H1 (cell line): ENCODE measurements at regions not wholly inside any gene's neighbourhood (a gene's known extent, or its start where the extent isn't known, plus 50 kb on each side); places are given as distances from the start of the nearest gene placed in this dataset.

ENCODE experiments used
- CTCF ChIA-PET: fragments of 300-600 bp; sonication (Branson Sonifier 250); formaldehyde crosslinking; loops from one replicate; lab custom pipeline; 2021; ENCODE audit not compliant: partially characterized antibody; lab: Charles Lee
- POLR2A ChIA-PET: fragments of 300-600 bp; sonication (Branson Sonifier 250); formaldehyde crosslinking; loops from one replicate; lab custom pipeline; 2021; ENCODE audit warnings: inconsistent platforms; ENCODE audit not compliant: partially characterized antibody; lab: Charles Lee
- DNase-seq, 2 experiments: peaks; one replicate each; pipeline versions ENCODE4 v3.0.0 to v3.0.0-alpha.2; 2010 to 2022; ENCODE audit warnings: low spot score in 2 of 2, low read depth in 1 of 2, mixed read lengths in 1 of 2
- FAIRE-seq: peaks from 2 replicates; lab custom pipeline; 2011; peaks lifted over from hg19 to GRCh38; lab: Jason Lieb, UNC
- H2AFZ ChIP-seq: 2 replicates; pipeline ENCODE4 v1.8.1; 2012; ENCODE audit warnings: low read length, inconsistent platforms
- H2AK5ac ChIP-seq: 2 replicates; pipeline ENCODE4 v1.6.1; 2013; ENCODE audit warnings: low read depth, low read length
- H2BK120ac ChIP-seq: replicated peaks from 2 replicates; pipeline ENCODE3; 2013; ENCODE audit warnings: low read depth, low read length, inconsistent platforms
- H2BK12ac ChIP-seq: 2 replicates; pipeline ENCODE4 v1.6.1; 2013; ENCODE audit warnings: low read depth, low read length
- H2BK15ac ChIP-seq: 2 replicates; pipeline ENCODE4 v1.6.1; 2013; ENCODE audit warnings: low read length
- H2BK20ac ChIP-seq: 2 replicates; pipeline ENCODE4 v1.6.1; 2013; ENCODE audit warnings: low read length
- H2BK5ac ChIP-seq: 2 replicates; pipeline ENCODE4 v1.6.1; 2013; ENCODE audit warnings: low read depth, low read length
- H3K14ac ChIP-seq: 2 replicates; pipeline ENCODE4 v1.6.1; 2013; ENCODE audit warnings: inconsistent platforms; ENCODE audit not compliant: insufficient read length
- H3K18ac ChIP-seq: 2 replicates; pipeline ENCODE4 v1.6.1; 2013; ENCODE audit warnings: low read length; ENCODE audit errors: extremely low read depth
- H3K23ac ChIP-seq: 2 replicates; pipeline ENCODE4 v1.6.1; 2013; ENCODE audit warnings: inconsistent platforms; ENCODE audit not compliant: insufficient read length
- H3K23me2 ChIP-seq: 2 replicates; pipeline ENCODE4 v1.6.1; 2013; ENCODE audit warnings: low read depth, low read length
- H3K27ac ChIP-seq: 2 replicates; pipeline ENCODE4 v1.6.1; 2011; ENCODE audit warnings: low read depth, low read length, inconsistent platforms
- H3K27me3 ChIP-seq, 4 experiments: replicated peaks in 1 of 4; 1 replicate in 1 of 4; 2 replicates in 3 of 4; pipeline versions ENCODE4 v1.6.1 to v1.8.1; 2011 to 2013; ENCODE audit warnings: low read length in 3 of 4, mild to moderate bottlenecking in 3 of 4, inconsistent platforms in 2 of 4, mixed read lengths in 2 of 4, moderate library complexity in 1 of 4; ENCODE audit not compliant: control insufficient read depth in 3 of 4, insufficient read depth in 3 of 4; ENCODE audit errors: extremely low read depth in 1 of 4
- H3K36me3 ChIP-seq, 4 experiments: 2 replicates each; pipeline versions ENCODE4 v1.6.1 to v1.8.1; 2011 to 2013; ENCODE audit warnings: mild to moderate bottlenecking in 4 of 4, low read length in 3 of 4, moderate library complexity in 2 of 4, control low read depth in 1 of 4, inconsistent platforms in 1 of 4; ENCODE audit not compliant: insufficient read depth in 4 of 4, control insufficient read depth in 2 of 4
- H3K4ac ChIP-seq: replicated peaks from 2 replicates; pipeline ENCODE3; 2013; ENCODE audit warnings: low read length, low read depth, mixed read lengths, inconsistent platforms; ENCODE audit not compliant: insufficient read length
- H3K4me1 ChIP-seq, 4 experiments: replicated peaks in 1 of 4; 1 replicate in 1 of 4; 2 replicates in 3 of 4; pipeline versions ENCODE4 v1.6.1 to v1.8.1; 2011 to 2013; ENCODE audit warnings: low read length in 3 of 4, inconsistent platforms in 2 of 4, mixed read lengths in 1 of 4; ENCODE audit not compliant: insufficient read depth in 4 of 4, control insufficient read depth in 3 of 4
- H3K4me2 ChIP-seq, 2 experiments: 2 replicates each; pipeline versions ENCODE4 v1.6.1 to v1.8.1; 2011 to 2013; ENCODE audit warnings: low read depth in 2 of 2, low read length in 2 of 2, control low read depth in 1 of 2, inconsistent platforms in 1 of 2, mild to moderate bottlenecking in 1 of 2; ENCODE audit not compliant: insufficient read depth in 1 of 2
- H3K4me3 ChIP-seq, 4 experiments: fragments of 200-600, 300-600 bp in 1 of 4; sonication (generic), shearing (Covaris generic), sonication (Bioruptor Twin) in 1 of 4; 2 replicates each; pipeline versions ENCODE4 v1.5.1 to v1.8.1; 2011 to 2016; ENCODE audit warnings: low read length in 4 of 4, low read depth in 3 of 4, control low read depth in 2 of 4, inconsistent platforms in 2 of 4, mild to moderate bottlenecking in 2 of 4, mixed read lengths in 1 of 4, moderate library complexity in 1 of 4; ENCODE audit not compliant: insufficient read depth in 2 of 4; ENCODE audit errors: extremely low read depth in 1 of 4
- H3K56ac ChIP-seq: replicated peaks from 2 replicates; pipeline ENCODE3; 2013; ENCODE audit warnings: low read depth, mild to moderate bottlenecking, mixed read lengths, low read length, inconsistent platforms; ENCODE audit not compliant: insufficient read length
- H3K79me1 ChIP-seq: 2 replicates; pipeline ENCODE4 v1.6.1; 2013; ENCODE audit warnings: low read depth, low read length, control low read depth
- H3K79me2 ChIP-seq, 2 experiments: 2 replicates each; pipeline versions ENCODE4 v1.6.1 to v1.8.1; 2012 to 2013; ENCODE audit warnings: low read length in 2 of 2, mild to moderate bottlenecking in 2 of 2, inconsistent platforms in 1 of 2; ENCODE audit not compliant: insufficient read depth in 2 of 2, control insufficient read depth in 1 of 2
- H3K9ac ChIP-seq, 4 experiments: replicated peaks in 1 of 4; 1 replicate in 1 of 4; 2 replicates in 3 of 4; pipeline versions ENCODE4 v1.6.1 to v1.8.1; 2011 to 2013; ENCODE audit warnings: low read depth in 3 of 4, low read length in 3 of 4, control low read depth in 2 of 4, mild to moderate bottlenecking in 2 of 4, moderate library complexity in 2 of 4, inconsistent platforms in 1 of 4; ENCODE audit errors: extremely low read depth in 1 of 4
- H3K9me3 ChIP-seq, 2 experiments: 2 replicates each; pipeline versions ENCODE4 v1.6.1 to v1.8.1; 2012 to 2013; ENCODE audit warnings: mild to moderate bottlenecking in 2 of 2, moderate library complexity in 2 of 2, control low read depth in 1 of 2, inconsistent platforms in 1 of 2, low read depth in 1 of 2, low read length in 1 of 2, mixed read lengths in 1 of 2; ENCODE audit not compliant: insufficient read depth in 2 of 2
- H4K20me1 ChIP-seq, 2 experiments: replicated peaks in 1 of 2; 2 replicates each; pipeline versions ENCODE3 to v1.8.1; 2011 to 2013; ENCODE audit warnings: inconsistent platforms in 2 of 2, low read length in 2 of 2, mild to moderate bottlenecking in 1 of 2; ENCODE audit not compliant: insufficient read depth in 2 of 2, control insufficient read depth in 1 of 2
- H4K5ac ChIP-seq: 2 replicates; pipeline ENCODE4 v1.6.1; 2013; ENCODE audit warnings: low read length, low read depth, mixed read lengths, inconsistent platforms; ENCODE audit not compliant: insufficient read length
- H4K8ac ChIP-seq: 2 replicates; pipeline ENCODE4 v1.8.0; 2013; ENCODE audit warnings: mild to moderate bottlenecking, moderate library complexity, low read length, inconsistent platforms; ENCODE audit not compliant: insufficient read depth; ENCODE audit errors: extremely low read depth
- H4K91ac ChIP-seq: replicated peaks from 2 replicates; pipeline ENCODE3; 2013; ENCODE audit warnings: low read length, mixed read lengths, inconsistent platforms; ENCODE audit not compliant: insufficient read length
- BACH1 ChIP-seq: IDR thresholded peaks from 2 replicates; pipeline ENCODE4 v1.6.1; 2012; ENCODE audit warnings: low read length, improper control_type of control experiment
- BRCA1 ChIP-seq: IDR thresholded peaks from 2 replicates; pipeline ENCODE4 v1.6.1; 2012; ENCODE audit warnings: low read depth, low read length, improper control_type of control experiment
- CEBPB ChIP-seq: IDR thresholded peaks from 2 replicates; pipeline ENCODE4 v1.6.1; 2012; ENCODE audit warnings: low read depth, low read length
- CHD1 ChIP-seq: IDR thresholded peaks from 2 replicates; pipeline ENCODE4 v1.6.1; 2012; ENCODE audit warnings: low read depth, low read length, improper control_type of control experiment
- CHD2 ChIP-seq: IDR thresholded peaks from 2 replicates; pipeline ENCODE4 v1.6.1; 2012; ENCODE audit warnings: low read length, improper control_type of control experiment
- CREB1 ChIP-seq: IDR thresholded peaks from 2 replicates; pipeline ENCODE4 v1.6.1; 2012; ENCODE audit warnings: inconsistent platforms
- EP300 ChIP-seq, 2 experiments: IDR thresholded peaks; 1 replicate in 1 of 2; 2 replicates in 1 of 2; pipeline ENCODE4 v1.6.1; 2011 to 2012; ENCODE audit warnings: low read depth in 2 of 2, low read length in 2 of 2, mild to moderate bottlenecking in 2 of 2, borderline replicate concordance in 1 of 2, inconsistent platforms in 1 of 2, moderate library complexity in 1 of 2
- HDAC2 ChIP-seq, 2 experiments: fragments of 300-600 bp in 1 of 2; sonication (generic) in 1 of 2; IDR thresholded peaks; 2 replicates each; pipeline ENCODE4 v1.6.1; 2011 to 2012; ENCODE audit warnings: low read depth in 2 of 2, low read length in 2 of 2, mild to moderate bottlenecking in 2 of 2, moderate library complexity in 2 of 2, borderline replicate concordance in 1 of 2, inconsistent platforms in 1 of 2
- JUN ChIP-seq: IDR thresholded peaks from 2 replicates; pipeline ENCODE4 v1.6.1; 2011; ENCODE audit warnings: low read depth, mild to moderate bottlenecking, improper control_type of control experiment, low read length
- POLR2AphosphoS5 ChIP-seq: IDR thresholded peaks from 2 replicates; pipeline ENCODE4 v1.6.1; 2011; ENCODE audit warnings: low read depth, low read length
- POU5F1 ChIP-seq: IDR thresholded peaks from 2 replicates; pipeline ENCODE4 v1.6.1; 2011; ENCODE audit warnings: low read depth, mild to moderate bottlenecking, low read length, moderate library complexity
- SIRT6 ChIP-seq: IDR thresholded peaks from one replicate; pipeline ENCODE4 v1.7.1; 2012; ENCODE audit warnings: low read length, inconsistent platforms
- SIX5 ChIP-seq: IDR thresholded peaks from 2 replicates; pipeline ENCODE4 v1.6.1; 2011; ENCODE audit warnings: mild to moderate bottlenecking, low read depth, low read length
- TAF7 ChIP-seq: optimal IDR thresholded peaks from 2 replicates; pipeline ENCODE3; 2011; ENCODE audit warnings: low read depth, mild to moderate bottlenecking, inconsistent platforms, low read length, moderate library complexity, borderline replicate concordance
- YY1 ChIP-seq: IDR thresholded peaks from 2 replicates; pipeline ENCODE4 v1.6.1; 2011; ENCODE audit warnings: low read depth, mild to moderate bottlenecking, low read length
- WGBS, 2 experiments: shearing (Covaris generic) in 1 of 2; methylation state at CpG; one replicate each; pipeline versions ENCODE4 v1.1.6 to v1.1.7; 2013 to 2015; ENCODE audit warnings: low lambda C conversion rate in 2 of 2, mixed read lengths in 2 of 2, inconsistent platforms in 1 of 2, low coverage in 1 of 2, missing lambda C conversion rate in 1 of 2; ENCODE audit not compliant: insufficient replicate concordance in 2 of 2, insufficient coverage in 1 of 2, insufficient read length in 1 of 2; ENCODE audit errors: extremely low coverage in 1 of 2, missing lambda C conversion rate in 1 of 2; 5-methylcytosine and 5-hydroxymethylcytosine counted together
- TF ChIP-seq, protein P1 (sequence below): IDR thresholded peaks from 2 replicates; pipeline ENCODE4 v1.6.1; 2011; ENCODE audit warnings: low read depth, mild to moderate bottlenecking, low read length; ENCODE audit not compliant: insufficient read depth

DNA sequence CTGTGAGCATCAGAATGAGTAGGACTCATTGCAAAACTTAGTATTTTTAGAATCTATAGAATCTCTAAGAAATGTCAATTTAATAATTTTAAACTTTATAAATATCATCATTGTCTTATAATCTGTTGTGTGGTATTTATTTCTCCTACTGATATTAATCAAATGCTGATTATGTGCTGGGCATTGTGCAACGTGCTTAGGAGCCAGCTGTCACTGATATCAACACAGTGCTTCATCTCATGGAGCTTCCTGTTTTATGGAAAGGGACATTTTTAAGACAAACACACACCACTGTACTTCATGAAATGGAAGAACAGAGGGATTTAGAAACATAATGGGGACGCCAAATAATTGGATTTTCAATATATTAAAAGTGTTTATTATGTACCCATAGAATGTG is 737.9 kb upstream of the TMPRSS15 start:
- Histone ChIP-seq H4K20me1 (no peaks in the 10 kb centered on the region), H3K18ac (no peak overlapping the region), H3K56ac (no peak overlapping the region), H3K36me3 (no peaks in the 10 kb centered on the region), H2AFZ (no peak overlapping the region), H3K79me2 (no peaks in the 10 kb centered on the region), H2BK120ac (no peak overlapping the region), H3K23me2 (no peaks in the 10 kb centered on the region), H3K23ac (no peak overlapping the region), H3K4me1 (no peaks in the 10 kb centered on the region), H4K91ac (no peak overlapping the region), H4K5ac (no peak overlapping the region), H2AK5ac (no peak overlapping the region), H3K14ac (no peak overlapping the region), H3K9me3 (no peaks in the 10 kb centered on the region), H3K79me1 (no peaks in the 10 kb centered on the region), H3K4me2 (no peak overlapping the region), H3K27ac (no peak overlapping the region), H3K27me3 (no peaks in the 10 kb centered on the region), H4K8ac (no peak overlapping the region), H2BK12ac (no peak overlapping the region), H3K9ac (no peak overlapping the region), H3K4ac (no peak overlapping the region), H2BK15ac (no peak overlapping the region), H2BK20ac (no peak overlapping the region), H2BK5ac (no peak overlapping the region), H3K4me3 (no peak overlapping the region)
- WGBS, 2 experiments, result 92% methylated on average over 2 of the region's 2 CpGs; no CpG with 5 or more reads in 1 of the 2 experiments
- POLR2A ChIA-PET, result no interaction called here
- FAIRE-seq (no peak), DNase-seq (no peak)
- CTCF ChIA-PET, result no interaction called here
- TF ChIP-seq SIX5 (no peak), CREB1 (no peak), POLR2AphosphoS5 (no peak), POU5F1 (no peak), SIRT6 (no peak), BACH1 (no peak), CEBPB (no peak), CHD2 (no peak), EP300 (IDR thresholded peaks at IDR 0.05; ENCODE audit: borderline replicate concordance in 1 of 2, low read depth in 2 of 2, low read length in 2 of 2) (no peak), BRCA1 (no peak), CHD1 (no peak), JUN (no peak), TAF7 (no peak), YY1 (no peak), HDAC2 (IDR thresholded peaks at IDR 0.05; ENCODE audit: borderline replicate concordance in 1 of 2, low read depth in 2 of 2, low read length in 2 of 2) (no peak)
- TF ChIP-seq, protein P1, sequence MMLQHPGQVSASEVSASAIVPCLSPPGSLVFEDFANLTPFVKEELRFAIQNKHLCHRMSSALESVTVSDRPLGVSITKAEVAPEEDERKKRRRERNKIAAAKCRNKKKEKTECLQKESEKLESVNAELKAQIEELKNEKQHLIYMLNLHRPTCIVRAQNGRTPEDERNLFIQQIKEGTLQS, result no peak
